ENCODE measurements at regions not wholly inside any gene's neighbourhood (a gene's known extent, or its start where the extent isn't known, plus 50 kb on each side); places are given as distances from the start of the nearest gene placed in this dataset.

GRCh38 chr18:23357996-23358594 is 95.0 kb upstream of the RIOK3 start (continued):
- no peak for TF ChIP-seq PURB (CRISPR knock-in tag; IDR thresholded peaks at IDR 0.05; ENCODE audit: low read depth)
- TF ChIP-seq ZNF143 (CRISPR knock-in tag; IDR thresholded peaks at IDR 0.05): no peak
- no peak for TF ChIP-seq TBP (optimal IDR thresholded peaks at IDR 0.05; ENCODE audit: low read depth, low read length)
- TF ChIP-seq TCF3 (CRISPR knock-in tag; IDR thresholded peaks at IDR 0.05): no peak
- TF ChIP-seq PHB2 (IDR thresholded peaks at IDR 0.05; ENCODE audit: low read depth): no peak
- TF ChIP-seq MCM7 (IDR thresholded peaks at IDR 0.05): no peak
- TF ChIP-seq ZNF436 (CRISPR knock-in tag; IDR thresholded peaks at IDR 0.05): no peak
- no peak for TF ChIP-seq POLR2G (IDR thresholded peaks at IDR 0.05; ENCODE audit: low read depth, low read length)
- no peak for TF ChIP-seq NFIC (IDR thresholded peaks at IDR 0.05)
- no peak for TF ChIP-seq ZNF778 (CRISPR knock-in tag; IDR thresholded peaks at IDR 0.05)

GRCh38 chr18:23359421-23359820 is 93.7 kb upstream of the RIOK3 start:
- Histone ChIP-seq H3K27ac (ENCODE audit: extremely low read depth, low read depth, low read length) (no peak overlapping the region), H2AFZ (ENCODE audit: low read depth, low read length) (no peak overlapping the region), H3K27me3 (ENCODE audit: control insufficient read depth in 2 of 2, insufficient read depth in 2 of 2, low read length in 2 of 2) (no peaks in the 10 kb centered on the region), H3K79me2 (ENCODE audit: control insufficient read depth, insufficient read depth, low read length) (no peaks in the 10 kb centered on the region), H4K20me1 (replicated peaks; ENCODE audit: control insufficient read depth, insufficient read depth, low read length) (no peaks in the 10 kb centered on the region), H3K4me3 (no peak overlapping the region), H3K4me2 (ENCODE audit: insufficient read depth, low read length) (no peak overlapping the region), H3K9me1 (ENCODE audit: control insufficient read depth, insufficient read depth, low read length) (no peaks in the 10 kb centered on the region), H3K4me1 (replicated peaks in 1 of 2; ENCODE audit: control insufficient read depth in 2 of 2, insufficient read depth in 2 of 2, low read length in 2 of 2) (peaks cover 0 to 7% of the 10 kb centered on the region in 2 experiments; a peak in 2 of 5 replicates), H3K9ac (ENCODE audit: insufficient read depth in 1 of 2, low read depth in 2 of 2, low read length in 2 of 2) (no peak overlapping the region), H3K9me3 (replicated peaks; ENCODE audit: control insufficient read depth, insufficient read depth, low read depth, low read length) (no peaks in the 10 kb centered on the region), H3K36me3 (ENCODE audit: control insufficient read depth, insufficient read depth, low read length) (no peaks in the 10 kb centered on the region)
- FAIRE-seq: peak; percentile 57
- in situ Hi-C loops (cut with MboI): no loop called here
- POLR2A ChIA-PET: interaction anchor here (0.6 kb wide), 1 partner anchor 81 kb away, joined by 3 read pairs; no protein-coding TSS in a partner anchor
- intact Hi-C loops (cut with micrococcal nuclease): no loop called here
- CTCF ChIA-PET (ENCODE audit: low intra/inter-chr PET ratio): no interaction called here
- ATAC-seq: no peak
- 56% methylated on average over 9 of the region's 9 CpGs for WGBS (ENCODE audit: insufficient coverage, low coverage, missing lambda C conversion rate)
- no peak for DNase-seq (ENCODE audit: extremely low read depth in 1 of 4, low spot score in 3 of 4)
- no TSS peak for BruUV-seq (replicated peaks)
- TF ChIP-seq, protein P1, sequence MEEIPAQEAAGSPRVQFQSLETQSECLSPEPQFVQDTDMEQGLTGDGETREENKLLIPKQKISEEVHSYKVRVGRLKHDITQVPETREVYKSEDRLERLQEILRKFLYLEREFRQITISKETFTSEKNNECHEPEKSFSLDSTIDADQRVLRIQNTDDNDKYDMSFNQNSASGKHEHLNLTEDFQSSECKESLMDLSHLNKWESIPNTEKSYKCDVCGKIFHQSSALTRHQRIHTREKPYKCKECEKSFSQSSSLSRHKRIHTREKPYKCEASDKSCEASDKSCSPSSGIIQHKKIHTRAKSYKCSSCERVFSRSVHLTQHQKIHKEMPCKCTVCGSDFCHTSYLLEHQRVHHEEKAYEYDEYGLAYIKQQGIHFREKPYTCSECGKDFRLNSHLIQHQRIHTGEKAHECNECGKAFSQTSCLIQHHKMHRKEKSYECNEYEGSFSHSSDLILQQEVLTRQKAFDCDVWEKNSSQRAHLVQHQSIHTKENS (CRISPR knock-in tag; IDR thresholded peaks at IDR 0.05): no peak
- TF ChIP-seq MAFF (IDR thresholded peaks at IDR 0.05; ENCODE audit: low read length) (no peak), CREB1 (IDR thresholded peaks at IDR 0.05) (no peak), CREB1 (CRISPR knock-in tag; IDR thresholded peaks at IDR 0.05) (no peak), ZNF699 (CRISPR knock-in tag; IDR thresholded peaks at IDR 0.05; ENCODE audit: insufficient replicate concordance) (no peak), ZBTB11 (CRISPR knock-in tag; IDR thresholded peaks at IDR 0.05) (no peak), ILF3 (IDR thresholded peaks at IDR 0.05; ENCODE audit: borderline replicate concordance) (no peak)
- TF ChIP-seq, protein P2, sequence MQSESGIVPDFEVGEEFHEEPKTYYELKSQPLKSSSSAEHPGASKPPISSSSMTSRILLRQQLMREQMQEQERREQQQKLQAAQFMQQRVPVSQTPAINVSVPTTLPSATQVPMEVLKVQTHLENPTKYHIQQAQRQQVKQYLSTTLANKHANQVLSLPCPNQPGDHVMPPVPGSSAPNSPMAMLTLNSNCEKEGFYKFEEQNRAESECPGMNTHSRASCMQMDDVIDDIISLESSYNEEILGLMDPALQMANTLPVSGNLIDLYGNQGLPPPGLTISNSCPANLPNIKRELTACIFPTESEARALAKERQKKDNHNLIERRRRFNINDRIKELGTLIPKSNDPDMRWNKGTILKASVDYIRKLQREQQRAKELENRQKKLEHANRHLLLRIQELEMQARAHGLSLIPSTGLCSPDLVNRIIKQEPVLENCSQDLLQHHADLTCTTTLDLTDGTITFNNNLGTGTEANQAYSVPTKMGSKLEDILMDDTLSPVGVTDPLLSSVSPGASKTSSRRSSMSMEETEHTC (IDR thresholded peaks at IDR 0.05): no peak

All from K562 (cell line).